ENCODE measurements at regions not wholly inside any gene's neighbourhood (a gene's known extent, or its start where the extent isn't known, plus 50 kb on each side); places are given as distances from the start of the nearest gene placed in this dataset.

GRCh38 chr3:168273036-168273435 is 177.3 kb upstream of the GOLIM4 start:
- TF ChIP-seq EZH2 (IDR thresholded peaks at IDR 0.05) (no peak), POLR2AphosphoS5 (IDR thresholded peaks at IDR 0.05; ENCODE audit: borderline replicate concordance, low read depth, low read length) (no peak)
